ENCODE measurements at regions not wholly inside any gene's neighbourhood (a gene's known extent, or its start where the extent isn't known, plus 50 kb on each side); places are given as distances from the start of the nearest gene placed in this dataset.
A peak's percentile ranks its signal among the peaks of the same experiment; 100 is the strongest.

- BruUV-seq (replicated peaks), result no TSS peak
- H3K36me3 ChIP-seq (replicated peaks in 1 of 2; ENCODE audit: control insufficient read depth in 1 of 2, insufficient read depth in 2 of 2, low read length in 2 of 2), result no peaks in the 10 kb centered on the region
- no peak overlapping the region for H3K27ac ChIP-seq (ENCODE audit: extremely low read length, insufficient read depth, low read length)
- no peak overlapping the region for H3K4me2 ChIP-seq (ENCODE audit: low read depth, low read length)
- FAIRE-seq, result no peak
- H3K9ac ChIP-seq (ENCODE audit: insufficient read depth, low read depth, low read length), result no peak overlapping the region
- peaks cover 19% of the 10 kb centered on the region for H3K9me3 ChIP-seq (ENCODE audit: low read length)
- ChIA-PET POLR2A (no interaction called here), CTCF (ENCODE audit: low intra/inter-chr PET ratio, low total read pairs) (no interaction called here)
- H3K4me1 ChIP-seq (ENCODE audit: insufficient read depth, low read length), result no peaks in the 10 kb centered on the region
- H2AFZ ChIP-seq (ENCODE audit: low read length), result no peak overlapping the region
- TF ChIP-seq MAFK (conservative IDR thresholded peaks at IDR 0.05 in 1 of 2, IDR thresholded peaks at IDR 0.05 in 1 of 2; ENCODE audit: low read length in 2 of 2) (peak; percentile 95 to 98), MAFF (IDR thresholded peaks at IDR 0.05; ENCODE audit: low read depth, low read length) (peak; percentile 97), ZBTB38 (CRISPR knock-in tag; IDR thresholded peaks at IDR 0.05) (no peak), MED1 (CRISPR knock-in tag; IDR thresholded peaks at IDR 0.05) (no peak)
- no peaks in the 10 kb centered on the region for H4K20me1 ChIP-seq (ENCODE audit: insufficient read depth, low read length)
- 12% methylated on average over 2 of the region's 2 CpGs for WGBS (ENCODE audit: low lambda C conversion rate)
- H3K4me3 ChIP-seq (replicated peaks in 1 of 3; ENCODE audit: insufficient read depth in 1 of 3, low read depth in 2 of 3, low read length in 3 of 3), result no peak overlapping the region
- no peak for DNase-seq (ENCODE audit: low spot score)
- ATAC-seq, result no peak
- H3K79me2 ChIP-seq (ENCODE audit: insufficient read depth, low read length), result no peaks in the 10 kb centered on the region
- intact Hi-C loops (cut with micrococcal nuclease; ENCODE audit: unreplicated experiment), result no loop called here
- H3K27me3 ChIP-seq (ENCODE audit: control insufficient read depth in 1 of 2, insufficient read depth in 2 of 2, low read length in 2 of 2), result no peaks in the 10 kb centered on the region
- in situ Hi-C loops (cut with HindIII; ENCODE audit: extremely low pct_ligation_motif_present, low pct_unique_long_range_greater_than_20kb), result no loop called here
These were observed 721.9 kb upstream of the IGFBP7 start for GRCh38 chr4:57832083-57832482.

- Histone ChIP-seq H3K4me1 (ENCODE audit: insufficient read depth, low read length) (no peaks in the 10 kb centered on the region), H3K27ac (ENCODE audit: extremely low read length, insufficient read depth, low read length) (no peak overlapping the region), H3K9ac (ENCODE audit: insufficient read depth, low read depth, low read length) (no peak overlapping the region), H3K9me3 (ENCODE audit: low read length) (peaks cover 29% of the 10 kb centered on the region), H3K4me3 (replicated peaks in 1 of 3; ENCODE audit: insufficient read depth in 1 of 3, low read depth in 2 of 3, low read length in 3 of 3) (no peak overlapping the region), H3K4me2 (ENCODE audit: low read depth, low read length) (no peak overlapping the region), H3K79me2 (ENCODE audit: insufficient read depth, low read length) (no peaks in the 10 kb centered on the region), H3K27me3 (ENCODE audit: control insufficient read depth in 1 of 2, insufficient read depth in 2 of 2, low read length in 2 of 2) (no peaks in the 10 kb centered on the region), H3K36me3 (replicated peaks in 1 of 2; ENCODE audit: control insufficient read depth in 1 of 2, insufficient read depth in 2 of 2, low read length in 2 of 2) (no peaks in the 10 kb centered on the region), H4K20me1 (ENCODE audit: insufficient read depth, low read length) (no peaks in the 10 kb centered on the region), H2AFZ (ENCODE audit: low read length) (no peak overlapping the region)
- FAIRE-seq (no peak), ATAC-seq (no peak), DNase-seq (ENCODE audit: low spot score) (no peak)
- intact Hi-C loops (cut with micrococcal nuclease; ENCODE audit: unreplicated experiment) (no loop called here), in situ Hi-C loops (cut with HindIII; ENCODE audit: extremely low pct_ligation_motif_present, low pct_unique_long_range_greater_than_20kb) (no loop called here)
- no TSS peak for BruUV-seq (replicated peaks)
- ChIA-PET CTCF (ENCODE audit: low intra/inter-chr PET ratio, low total read pairs) (no interaction called here), POLR2A (no interaction called here)
- 62% methylated on average over 2 of the region's 2 CpGs for WGBS (ENCODE audit: low lambda C conversion rate)
- TF ChIP-seq ARID3A (IDR thresholded peaks at IDR 0.05; ENCODE audit: low read depth, low read length) (no peak), FOXP4 (CRISPR knock-in tag; IDR thresholded peaks at IDR 0.05) (no peak), ZNF33B (CRISPR knock-in tag; IDR thresholded peaks at IDR 0.05) (no peak), TFE3 (CRISPR knock-in tag; IDR thresholded peaks at IDR 0.05) (no peak), ZNF441 (CRISPR knock-in tag; IDR thresholded peaks at IDR 0.05; ENCODE audit: borderline replicate concordance) (no peak), TRIM22 (IDR thresholded peaks at IDR 0.05) (no peak), ZNF816 (CRISPR knock-in tag; IDR thresholded peaks at IDR 0.05; ENCODE audit: borderline replicate concordance) (no peak), ZNF292 (CRISPR knock-in tag; IDR thresholded peaks at IDR 0.05; ENCODE audit: borderline replicate concordance, low read depth) (no peak), GTF3A (CRISPR knock-in tag; conservative IDR thresholded peaks at IDR 0.05) (no peak), KLF12 (CRISPR knock-in tag; IDR thresholded peaks at IDR 0.05; ENCODE audit: borderline replicate concordance) (no peak)
These were observed 679.5 kb upstream of the IGFBP7 start for GRCh38 chr4:57789666-57790065.

Measured in HepG2 (cell line).